ENCODE measurements at regions not wholly inside any gene's neighbourhood (a gene's known extent, or its start where the extent isn't known, plus 50 kb on each side); places are given as distances from the start of the nearest gene placed in this dataset.
A peak's percentile ranks its signal among the peaks of the same experiment; 100 is the strongest.
"Not testable (repeated sequence)": the region's sequence is repeated elsewhere in the genome, so short reads cannot be mapped to it uniquely, and the experiment has no call there.

DNA sequence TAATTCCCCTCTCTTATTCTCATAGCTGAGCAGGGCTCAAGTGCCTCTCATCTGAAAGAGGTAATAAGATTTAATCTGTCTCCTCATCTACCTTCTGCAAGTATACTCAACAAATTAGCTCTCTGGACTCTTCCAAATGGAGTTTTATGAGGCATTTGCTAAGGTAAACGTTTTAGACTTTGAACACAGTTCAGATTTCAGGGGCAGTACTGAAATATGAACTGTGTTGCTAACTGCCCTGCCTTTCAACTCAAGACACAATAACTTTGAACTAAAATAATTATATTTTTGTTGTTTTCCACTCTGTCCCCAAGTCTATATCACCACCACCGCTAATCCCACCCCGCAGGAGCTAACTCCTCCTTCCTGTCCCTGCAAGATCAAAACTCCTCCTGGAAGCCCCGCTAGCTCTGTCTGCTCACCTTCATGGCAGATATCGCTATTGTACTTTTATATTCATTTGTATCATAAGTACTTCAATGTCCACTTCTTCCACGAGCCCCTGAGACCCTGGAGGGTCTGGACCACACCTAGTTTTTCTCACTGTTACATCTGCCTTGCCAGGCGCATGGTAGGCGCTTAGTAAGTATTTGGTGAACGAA lies 90.7 kb upstream of the DRD5 start:
- not testable (repeated sequence) for H3K27me3 ChIP-seq (ENCODE audit: control insufficient read depth in 4 of 4, insufficient read depth in 4 of 4, low read length in 3 of 4); DNase-seq (ENCODE audit: low spot score); H3K9me3 ChIP-seq (ENCODE audit: control insufficient read depth in 4 of 4, low read length in 3 of 4); H3K9ac ChIP-seq (ENCODE audit: low read depth in 1 of 2, low read length in 2 of 2); H3K36me3 ChIP-seq (ENCODE audit: control insufficient read depth in 4 of 4, insufficient read depth in 3 of 4, low read depth in 1 of 4, low read length in 3 of 4); H3K4me1 ChIP-seq (ENCODE audit: control insufficient read depth in 4 of 4, insufficient read depth in 4 of 4, low read length in 3 of 4)
- peak; percentile 63 to 65 for TF ChIP-seq HNF4A (conservative IDR thresholded peaks at IDR 0.05)
- 16% methylated on average over 9 of the region's 9 CpGs for WGBS
- Histone ChIP-seq H3K4me3 (ENCODE audit: low read depth in 1 of 3, low read length in 3 of 3) (peak overlapping the region; percentile 61 to 78 (median 64)), H3K27ac (ENCODE audit: low read depth in 1 of 2, low read length in 2 of 2) (peak overlapping the region; percentile 76 to 84)

DNA sequence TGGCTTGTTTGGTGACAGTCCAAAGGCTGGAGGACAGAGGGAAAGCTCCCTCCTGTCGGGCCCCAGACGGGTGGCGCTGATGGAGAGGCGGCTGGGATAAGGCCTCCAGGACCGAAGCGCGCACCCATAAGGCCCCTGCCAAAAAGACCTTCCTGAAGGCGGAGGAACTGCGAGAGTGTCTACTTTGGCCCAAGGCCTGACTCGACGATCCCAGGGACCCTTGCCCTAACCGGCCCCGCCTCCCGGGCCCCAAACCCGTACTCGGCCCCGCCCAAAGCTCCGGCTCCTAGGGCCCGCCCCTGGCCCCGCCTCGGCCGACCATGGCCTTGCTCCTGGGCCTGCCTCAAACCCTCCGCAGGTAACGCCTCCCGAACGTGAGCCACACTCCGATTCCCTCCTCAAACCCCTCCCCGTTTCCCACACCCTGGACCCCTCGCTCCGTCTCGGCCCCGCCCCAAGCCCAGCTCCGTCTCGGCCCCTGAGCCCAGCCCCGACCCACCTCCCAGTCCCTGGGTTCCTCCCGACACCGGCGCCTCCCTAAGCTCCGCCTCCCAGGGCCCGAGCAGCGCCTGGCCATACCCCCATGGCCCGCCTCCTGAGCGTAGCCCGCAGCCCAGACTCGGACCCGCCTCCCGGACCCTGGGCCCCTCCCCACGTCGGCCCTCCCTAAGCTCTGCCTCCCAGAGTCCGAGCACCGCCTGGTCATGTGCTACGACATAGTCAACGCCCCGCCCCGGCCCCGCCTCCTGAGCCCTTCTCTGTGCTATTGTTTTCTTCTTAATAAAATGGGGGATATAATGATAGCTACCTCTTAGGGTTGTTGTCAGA lies 90.0 kb upstream of the DRD5 start:
- Histone ChIP-seq H3K4me3 (ENCODE audit: low read depth in 1 of 3, low read length in 3 of 3) (peak overlapping the region; percentile 61 to 78 (median 64)), H3K9me3 (ENCODE audit: control insufficient read depth in 4 of 4, low read length in 3 of 4) (no peaks in the 10 kb centered on the region), H3K9ac (ENCODE audit: low read depth in 1 of 2, low read length in 2 of 2) (no peak overlapping the region), H3K4me1 (ENCODE audit: control insufficient read depth in 4 of 4, insufficient read depth in 4 of 4, low read length in 3 of 4) (peaks cover 0 to 7% (median 5%) of the 10 kb centered on the region in 4 donors), H3K36me3 (ENCODE audit: control insufficient read depth in 4 of 4, insufficient read depth in 3 of 4, low read depth in 1 of 4, low read length in 3 of 4) (no peaks in the 10 kb centered on the region), H3K27ac (ENCODE audit: low read depth in 1 of 2, low read length in 2 of 2) (peak overlapping the region; percentile 76 to 84), H3K27me3 (ENCODE audit: control insufficient read depth in 4 of 4, insufficient read depth in 4 of 4, low read length in 3 of 4) (no peaks in the 10 kb centered on the region)
- peak; percentile 92 for DNase-seq (ENCODE audit: low spot score)
- TF ChIP-seq FOXA1 (IDR thresholded peaks at IDR 0.05), result no peak
- TF ChIP-seq RXRA (IDR thresholded peaks at IDR 0.05), result no peak
- TF ChIP-seq TAF1 (conservative IDR thresholded peaks at IDR 0.05), result no peak
- peak; percentile 16 for TF ChIP-seq HNF4G (IDR thresholded peaks at IDR 0.05)
- TF ChIP-seq SP1 (IDR thresholded peaks at IDR 0.05), result peak; percentile 77
- peak in 1 of 2 donors; percentile 50 for TF ChIP-seq HNF4A (conservative IDR thresholded peaks at IDR 0.05)
- peak; percentile 32 for TF ChIP-seq YY1 (IDR thresholded peaks at IDR 0.05)
- WGBS, result 1% methylated on average over 56 of the region's 56 CpGs

GRCh38 chr4:9692791-9693491 lies 88.5 kb upstream of the DRD5 start:
- H3K4me1 ChIP-seq (ENCODE audit: control insufficient read depth in 4 of 4, insufficient read depth in 4 of 4, low read length in 3 of 4); H3K27ac ChIP-seq (ENCODE audit: low read depth in 1 of 2, low read length in 2 of 2); H3K36me3 ChIP-seq (ENCODE audit: control insufficient read depth in 4 of 4, insufficient read depth in 3 of 4, low read depth in 1 of 4, low read length in 3 of 4); H3K9me3 ChIP-seq (ENCODE audit: control insufficient read depth in 4 of 4, low read length in 3 of 4); H3K27me3 ChIP-seq (ENCODE audit: control insufficient read depth in 4 of 4, insufficient read depth in 4 of 4, low read length in 3 of 4); H3K9ac ChIP-seq (ENCODE audit: low read depth in 1 of 2, low read length in 2 of 2); DNase-seq (ENCODE audit: low spot score); H3K4me3 ChIP-seq (ENCODE audit: low read depth in 1 of 3, low read length in 3 of 3): not testable (repeated sequence)
- 90% methylated on average over 5 of the region's 5 CpGs for WGBS

DNA sequence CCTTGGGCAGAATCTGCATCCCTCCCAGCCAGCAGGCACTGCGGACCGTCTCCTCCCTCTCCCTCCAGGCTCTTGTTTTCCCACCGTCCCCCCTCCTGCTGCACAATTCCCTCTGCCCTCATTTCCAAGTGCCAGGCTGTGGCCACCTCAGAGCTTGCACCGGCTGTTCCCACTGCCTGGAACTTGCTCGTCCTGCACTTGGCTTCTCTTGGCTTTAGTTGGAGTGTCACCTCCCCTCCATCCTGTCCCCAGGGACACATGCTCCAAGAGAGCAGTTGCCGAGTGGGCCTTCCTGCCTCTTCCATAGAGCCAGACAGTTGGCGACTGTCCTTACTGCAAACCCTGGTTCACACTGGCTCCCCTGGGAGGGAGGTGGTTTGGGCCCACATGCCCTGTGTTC lies 87.0 kb upstream of the DRD5 start:
- not testable (repeated sequence) for H3K9me3 ChIP-seq (ENCODE audit: control insufficient read depth in 4 of 4, low read length in 3 of 4); H3K9ac ChIP-seq (ENCODE audit: low read depth in 1 of 2, low read length in 2 of 2); DNase-seq (ENCODE audit: low spot score); H3K4me1 ChIP-seq (ENCODE audit: control insufficient read depth in 4 of 4, insufficient read depth in 4 of 4, low read length in 3 of 4); H3K36me3 ChIP-seq (ENCODE audit: control insufficient read depth in 4 of 4, insufficient read depth in 3 of 4, low read depth in 1 of 4, low read length in 3 of 4); H3K4me3 ChIP-seq (ENCODE audit: low read depth in 1 of 3, low read length in 3 of 3); H3K27ac ChIP-seq (ENCODE audit: low read depth in 1 of 2, low read length in 2 of 2); H3K27me3 ChIP-seq (ENCODE audit: control insufficient read depth in 4 of 4, insufficient read depth in 4 of 4, low read length in 3 of 4)
- WGBS, result 91% methylated on average over 7 of the region's 7 CpGs

Data from liver (tissue), 7 donors.